Stimulated activated CD8-positive, alpha-beta memory T cell treated with anti-CD3 and anti-CD28 coated beads, Interleukin-4, amount 100 ng/mL, for 4 hours (primary cell): ENCODE measurements at regions not wholly inside any gene's neighbourhood (a gene's known extent, or its start where the extent isn't known, plus 50 kb on each side); places are given as distances from the start of the nearest gene placed in this dataset.

Source experiments
- DNase-seq, 2 donors: peaks; one replicate each; pipeline ENCODE4 v3.0.0-alpha.2; 2020; ENCODE audit warnings: low read depth in 2 of 2, low spot score in 1 of 2

GRCh38 chr3:95994338-95994737 lies 820.1 kb upstream of the EPHA6 start:
- DNase-seq: no peak

GRCh38 chr3:96000966-96001365 lies 813.4 kb upstream of the EPHA6 start:
- DNase-seq: no peak

GRCh38 chr3:96007650-96008195 lies 806.7 kb upstream of the EPHA6 start:
- DNase-seq: no peak

GRCh38 chr3:96012939-96013338 lies 801.5 kb upstream of the EPHA6 start:
- DNase-seq: no peak

- no peak for DNase-seq
Observed at GRCh38 chr3:96017556-96017955, 796.8 kb upstream of the EPHA6 start.

- no peak for DNase-seq
Observed at GRCh38 chr3:96022676-96023075, 791.7 kb upstream of the EPHA6 start.

- DNase-seq: no peak
Observed at GRCh38 chr3:96027718-96028117, 786.7 kb upstream of the EPHA6 start.

- no peak for DNase-seq
Observed at GRCh38 chr3:96039632-96040031, 774.8 kb upstream of the EPHA6 start.

- no peak for DNase-seq
Observed at GRCh38 chr3:96059301-96059700, 755.1 kb upstream of the EPHA6 start.

GRCh38 chr3:96069065-96069464 lies 745.3 kb upstream of the EPHA6 start:
- DNase-seq: no peak

- DNase-seq: no peak
Observed at GRCh38 chr3:96070678-96071077, 743.7 kb upstream of the EPHA6 start.

- DNase-seq: no peak
Observed at GRCh38 chr3:96071097-96071496, 743.3 kb upstream of the EPHA6 start.

GRCh38 chr3:96072226-96072625 lies 742.2 kb upstream of the EPHA6 start:
- no peak for DNase-seq

- DNase-seq: no peak
Observed at GRCh38 chr3:96083610-96084009, 730.8 kb upstream of the EPHA6 start.

GRCh38 chr3:96086018-96086417 lies 728.4 kb upstream of the EPHA6 start:
- DNase-seq: no peak

GRCh38 chr3:96101006-96101560 lies 713.3 kb upstream of the EPHA6 start:
- no peak for DNase-seq

- DNase-seq: no peak
Observed at GRCh38 chr3:96106701-96107100, 707.7 kb upstream of the EPHA6 start.
